RWPE2 (cell line): ENCODE measurements at regions not wholly inside any gene's neighbourhood (a gene's known extent, or its start where the extent isn't known, plus 50 kb on each side); places are given as distances from the start of the nearest gene placed in this dataset.

Experiments used
- ATAC-seq: fragments of 200-7000 bp; cut with Tn5 transposase; 3 replicates; pipeline ENCODE4 v1.9.1; 2021; ENCODE audit warnings: low read depth
- DNase-seq: peaks from one replicate; pipeline ENCODE4 v3.0.0-alpha.2; 2020; ENCODE audit warnings: low spot score
- H3K27ac ChIP-seq: fragments of 450-650 bp; 2 replicates; pipeline ENCODE4 v1.5.1; 2017; ENCODE audit warnings: mild to moderate bottlenecking; ENCODE audit not compliant: poor library complexity, severe bottlenecking
- H3K27me3 ChIP-seq: fragments of 250-450 bp; sonication (Bioruptor Pico); 2 replicates; pipeline ENCODE4 v1.5.1; 2021; ENCODE audit warnings: mild to moderate bottlenecking, moderate library complexity; ENCODE audit not compliant: insufficient read depth, poor library complexity, severe bottlenecking
- H3K36me3 ChIP-seq: fragments of 250-450 bp; sonication (Bioruptor Pico); 2 replicates; pipeline ENCODE4 v1.5.1; 2020; ENCODE audit warnings: low read depth, mild to moderate bottlenecking, moderate library complexity
- H3K4me1 ChIP-seq: fragments of 250-450 bp; sonication (Bioruptor Pico); 2 replicates; pipeline ENCODE4 v1.5.1; 2021; ENCODE audit warnings: mild to moderate bottlenecking, moderate library complexity; ENCODE audit not compliant: insufficient read depth, poor library complexity, severe bottlenecking
- H3K4me3 ChIP-seq: fragments of 250-450 bp; sonication (Bioruptor Pico); 2 replicates; pipeline ENCODE4 v1.5.1; 2021; ENCODE audit warnings: mild to moderate bottlenecking, moderate library complexity; ENCODE audit not compliant: severe bottlenecking
- H3K9me3 ChIP-seq: fragments of 250-450 bp; sonication (Bioruptor Pico); 2 replicates; pipeline ENCODE4 v1.5.1; 2021; ENCODE audit warnings: mild to moderate bottlenecking, moderate library complexity; ENCODE audit not compliant: severe bottlenecking
- TF ChIP-seq, protein P1 (sequence below): fragments of 450-650 bp; IDR thresholded peaks from one replicate; pipeline ENCODE4 v1.5.1; 2017; ENCODE audit warnings: mild to moderate bottlenecking, moderate library complexity; ENCODE audit not compliant: poor library complexity, severe bottlenecking

DNA sequence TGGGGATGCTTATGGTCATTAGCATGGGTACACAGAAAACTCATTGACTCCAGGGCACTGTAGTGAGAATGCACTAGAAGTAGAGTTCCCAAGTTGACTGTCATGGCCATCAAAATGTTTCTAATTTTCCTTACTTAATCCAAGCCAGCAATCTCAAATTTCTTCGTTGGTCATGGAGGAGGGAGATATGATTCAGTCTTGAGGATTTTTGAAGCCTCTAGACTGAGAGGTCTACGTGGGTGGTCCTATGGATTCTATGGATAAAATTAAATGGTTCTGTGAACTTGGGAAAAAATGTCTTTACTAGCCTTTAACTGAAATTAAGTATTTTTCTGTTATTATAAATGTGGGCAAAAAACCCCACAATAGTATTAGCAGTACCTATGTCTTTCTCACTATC is 508.5 kb downstream of the FUT8 start:
- H3K4me3 ChIP-seq: no peak overlapping the region
- ATAC-seq: no peak
- no peak for DNase-seq
- TF ChIP-seq, protein P1, sequence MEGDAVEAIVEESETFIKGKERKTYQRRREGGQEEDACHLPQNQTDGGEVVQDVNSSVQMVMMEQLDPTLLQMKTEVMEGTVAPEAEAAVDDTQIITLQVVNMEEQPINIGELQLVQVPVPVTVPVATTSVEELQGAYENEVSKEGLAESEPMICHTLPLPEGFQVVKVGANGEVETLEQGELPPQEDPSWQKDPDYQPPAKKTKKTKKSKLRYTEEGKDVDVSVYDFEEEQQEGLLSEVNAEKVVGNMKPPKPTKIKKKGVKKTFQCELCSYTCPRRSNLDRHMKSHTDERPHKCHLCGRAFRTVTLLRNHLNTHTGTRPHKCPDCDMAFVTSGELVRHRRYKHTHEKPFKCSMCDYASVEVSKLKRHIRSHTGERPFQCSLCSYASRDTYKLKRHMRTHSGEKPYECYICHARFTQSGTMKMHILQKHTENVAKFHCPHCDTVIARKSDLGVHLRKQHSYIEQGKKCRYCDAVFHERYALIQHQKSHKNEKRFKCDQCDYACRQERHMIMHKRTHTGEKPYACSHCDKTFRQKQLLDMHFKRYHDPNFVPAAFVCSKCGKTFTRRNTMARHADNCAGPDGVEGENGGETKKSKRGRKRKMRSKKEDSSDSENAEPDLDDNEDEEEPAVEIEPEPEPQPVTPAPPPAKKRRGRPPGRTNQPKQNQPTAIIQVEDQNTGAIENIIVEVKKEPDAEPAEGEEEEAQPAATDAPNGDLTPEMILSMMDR: no peak
- no peak overlapping the region for H3K27ac ChIP-seq
- H3K4me1 ChIP-seq: no peaks in the 10 kb centered on the region
- H3K36me3 ChIP-seq: no peaks in the 10 kb centered on the region
- no peaks in the 10 kb centered on the region for H3K27me3 ChIP-seq
- no peaks in the 10 kb centered on the region for H3K9me3 ChIP-seq

DNA sequence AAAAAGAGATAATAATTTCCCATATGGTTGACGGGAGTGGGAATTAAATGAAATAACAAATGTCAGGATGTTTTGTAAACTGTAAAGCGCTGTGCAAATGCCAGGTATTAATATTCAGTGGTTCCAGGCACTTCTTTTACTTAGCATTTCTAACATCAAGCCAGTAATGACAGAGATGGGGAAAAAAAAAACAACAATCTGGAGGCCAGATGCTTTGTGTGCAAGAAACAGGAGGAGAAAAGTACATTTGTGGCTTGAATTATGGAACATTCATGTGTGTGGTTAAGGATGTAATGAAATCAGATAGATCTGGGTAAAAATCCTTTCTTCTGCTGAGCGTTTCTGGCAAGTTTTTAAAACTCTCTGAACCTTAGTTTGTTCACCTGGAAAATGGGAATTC is 509.6 kb downstream of the FUT8 start:
- ATAC-seq (no peak), DNase-seq (no peak)
- Histone ChIP-seq H3K27ac (no peak overlapping the region), H3K27me3 (peaks cover 4% of the 10 kb centered on the region), H3K9me3 (no peaks in the 10 kb centered on the region), H3K4me3 (no peak overlapping the region), H3K36me3 (no peaks in the 10 kb centered on the region), H3K4me1 (no peaks in the 10 kb centered on the region)
- TF ChIP-seq, protein P1: no peak

DNA sequence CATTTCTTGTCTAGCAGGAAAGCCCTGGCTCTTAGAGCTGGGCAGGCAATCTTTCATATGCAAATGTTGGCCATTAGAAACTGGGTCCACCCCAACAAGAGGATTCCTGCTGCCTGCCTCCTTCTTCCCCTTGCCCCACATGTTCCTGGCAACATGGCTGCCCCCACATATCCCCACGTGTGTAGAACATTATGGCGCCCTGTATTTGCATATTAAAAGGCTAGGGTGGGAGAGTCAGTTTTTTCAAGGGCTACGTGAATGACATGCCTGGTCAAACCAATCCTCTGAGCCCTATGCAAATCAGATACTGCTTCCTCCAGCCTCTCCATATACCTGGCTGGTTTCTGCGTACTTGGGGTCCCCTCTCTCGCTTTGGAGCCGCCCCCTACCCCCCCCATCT is 514.0 kb downstream of the FUT8 start:
- Histone ChIP-seq H3K9me3 (no peaks in the 10 kb centered on the region), H3K27ac (no peak overlapping the region), H3K36me3 (no peaks in the 10 kb centered on the region), H3K27me3 (peaks cover 26% of the 10 kb centered on the region), H3K4me3 (no peak overlapping the region), H3K4me1 (no peaks in the 10 kb centered on the region)
- ATAC-seq: no peak
- no peak for DNase-seq
- TF ChIP-seq, protein P1: no peak

DNA sequence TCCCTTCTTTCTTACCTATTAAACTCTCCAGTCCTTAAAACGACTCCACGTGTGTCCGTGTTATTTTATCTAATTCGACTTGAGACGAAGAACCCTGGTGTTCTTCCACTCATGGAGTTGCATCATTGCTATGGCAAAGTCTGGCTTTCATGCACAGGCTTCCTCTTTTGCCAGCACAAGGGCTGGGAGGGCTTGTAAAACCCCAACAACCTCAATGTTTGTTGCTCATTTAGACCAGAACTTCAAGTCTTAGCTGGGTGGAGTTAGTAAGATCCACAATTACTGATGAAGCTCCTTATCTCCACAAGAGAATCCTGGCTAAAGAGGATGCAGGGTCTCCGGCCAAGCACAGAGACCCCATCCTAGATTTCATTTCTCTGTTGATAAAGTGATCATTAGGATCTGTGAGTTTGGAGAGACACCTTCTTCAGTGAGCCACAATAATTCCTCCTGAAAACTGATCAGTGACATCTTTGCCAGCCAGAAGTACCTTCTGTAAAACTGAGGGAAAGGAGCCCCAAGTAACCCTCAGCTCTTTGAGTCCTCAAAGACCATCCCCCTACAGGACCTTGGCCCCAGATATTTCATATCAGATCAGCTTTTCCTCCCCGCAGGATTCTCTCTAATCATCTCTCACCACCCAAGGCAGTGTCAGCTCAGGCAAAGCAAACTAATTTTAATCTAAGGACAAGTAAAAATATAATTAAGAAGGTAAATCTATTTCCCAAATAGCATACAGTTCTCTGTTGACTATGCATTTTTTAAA is 514.6 kb downstream of the FUT8 start:
- Histone ChIP-seq H3K36me3 (no peaks in the 10 kb centered on the region), H3K9me3 (no peaks in the 10 kb centered on the region), H3K27me3 (peaks cover 26% of the 10 kb centered on the region), H3K4me3 (no peak overlapping the region), H3K4me1 (no peaks in the 10 kb centered on the region), H3K27ac (no peak overlapping the region)
- DNase-seq: no peak
- ATAC-seq: no peak
- TF ChIP-seq, protein P1: no peak

DNA sequence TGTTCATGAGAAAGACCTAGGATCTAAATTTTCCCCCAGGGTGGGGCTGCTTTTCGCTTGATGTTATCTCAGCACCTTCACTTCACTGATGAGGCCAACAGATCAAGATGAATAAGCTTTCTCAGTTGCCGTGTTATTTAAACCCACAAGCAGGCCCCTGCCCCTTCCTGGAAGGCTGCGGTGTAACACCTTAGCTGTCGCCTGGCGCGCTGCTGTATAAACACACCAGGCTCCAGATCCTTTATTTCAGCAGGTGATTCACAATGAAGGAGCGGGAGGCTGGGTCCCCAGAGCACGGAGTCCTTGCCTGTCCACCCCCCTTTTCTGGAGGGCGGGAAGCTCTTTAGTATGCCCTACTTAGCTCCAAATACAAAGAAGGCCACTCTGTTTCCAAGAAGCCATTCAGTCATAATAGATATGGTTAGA is 515.4 kb downstream of the FUT8 start:
- Histone ChIP-seq H3K36me3 (no peaks in the 10 kb centered on the region), H3K27ac (no peak overlapping the region), H3K4me1 (no peaks in the 10 kb centered on the region), H3K4me3 (no peak overlapping the region), H3K27me3 (peaks cover 26% of the 10 kb centered on the region), H3K9me3 (no peaks in the 10 kb centered on the region)
- DNase-seq (no peak), ATAC-seq (peak; percentile 36; the same call in 1 of the 3 replicates)
- TF ChIP-seq, protein P1: no peak
